ENCODE measurements at regions not wholly inside any gene's neighbourhood (a gene's known extent, or its start where the extent isn't known, plus 50 kb on each side); places are given as distances from the start of the nearest gene placed in this dataset.

DNA sequence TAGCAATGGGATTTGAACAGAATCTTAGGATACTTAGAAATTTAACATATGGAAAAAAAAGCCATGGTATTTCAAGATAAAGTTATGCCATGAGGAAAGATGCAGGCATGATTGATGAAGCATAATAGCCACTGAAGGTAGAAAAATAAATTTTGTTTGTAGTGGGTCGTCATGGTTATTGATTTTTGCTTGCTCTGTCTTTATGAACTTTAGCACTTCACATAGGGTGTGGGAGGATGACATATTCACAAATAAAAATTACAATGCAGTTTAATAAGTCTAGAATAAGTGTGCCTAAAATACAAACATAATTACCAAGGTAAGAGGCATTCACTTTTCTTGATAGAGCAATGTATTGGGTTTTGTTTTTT lies 129.1 kb upstream of the SEMA3E start:
- TF ChIP-seq, protein P1, sequence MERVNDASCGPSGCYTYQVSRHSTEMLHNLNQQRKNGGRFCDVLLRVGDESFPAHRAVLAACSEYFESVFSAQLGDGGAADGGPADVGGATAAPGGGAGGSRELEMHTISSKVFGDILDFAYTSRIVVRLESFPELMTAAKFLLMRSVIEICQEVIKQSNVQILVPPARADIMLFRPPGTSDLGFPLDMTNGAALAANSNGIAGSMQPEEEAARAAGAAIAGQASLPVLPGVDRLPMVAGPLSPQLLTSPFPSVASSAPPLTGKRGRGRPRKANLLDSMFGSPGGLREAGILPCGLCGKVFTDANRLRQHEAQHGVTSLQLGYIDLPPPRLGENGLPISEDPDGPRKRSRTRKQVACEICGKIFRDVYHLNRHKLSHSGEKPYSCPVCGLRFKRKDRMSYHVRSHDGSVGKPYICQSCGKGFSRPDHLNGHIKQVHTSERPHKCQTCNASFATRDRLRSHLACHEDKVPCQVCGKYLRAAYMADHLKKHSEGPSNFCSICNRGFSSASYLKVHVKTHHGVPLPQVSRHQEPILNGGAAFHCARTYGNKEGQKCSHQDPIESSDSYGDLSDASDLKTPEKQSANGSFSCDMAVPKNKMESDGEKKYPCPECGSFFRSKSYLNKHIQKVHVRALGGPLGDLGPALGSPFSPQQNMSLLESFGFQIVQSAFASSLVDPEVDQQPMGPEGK (CRISPR knock-in tag; IDR thresholded peaks at IDR 0.05; ENCODE audit: borderline replicate concordance), result no peak
- TF ChIP-seq TOX (CRISPR knock-in tag; IDR thresholded peaks at IDR 0.05; ENCODE audit: borderline replicate concordance), result no peak
- TF ChIP-seq PPARA (CRISPR knock-in tag; IDR thresholded peaks at IDR 0.05; ENCODE audit: borderline replicate concordance), result no peak
- TF ChIP-seq, protein P2, sequence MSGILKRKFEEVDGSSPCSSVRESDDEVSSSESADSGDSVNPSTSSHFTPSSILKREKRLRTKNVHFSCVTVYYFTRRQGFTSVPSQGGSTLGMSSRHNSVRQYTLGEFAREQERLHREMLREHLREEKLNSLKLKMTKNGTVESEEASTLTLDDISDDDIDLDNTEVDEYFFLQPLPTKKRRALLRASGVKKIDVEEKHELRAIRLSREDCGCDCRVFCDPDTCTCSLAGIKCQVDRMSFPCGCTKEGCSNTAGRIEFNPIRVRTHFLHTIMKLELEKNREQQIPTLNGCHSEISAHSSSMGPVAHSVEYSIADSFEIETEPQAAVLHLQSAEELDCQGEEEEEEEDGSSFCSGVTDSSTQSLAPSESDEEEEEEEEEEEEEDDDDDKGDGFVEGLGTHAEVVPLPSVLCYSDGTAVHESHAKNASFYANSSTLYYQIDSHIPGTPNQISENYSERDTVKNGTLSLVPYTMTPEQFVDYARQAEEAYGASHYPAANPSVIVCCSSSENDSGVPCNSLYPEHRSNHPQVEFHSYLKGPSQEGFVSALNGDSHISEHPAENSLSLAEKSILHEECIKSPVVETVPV (CRISPR knock-in tag; IDR thresholded peaks at IDR 0.05), result no peak
